SK-N-SH treated with all-trans-retinoic acid at 6 μM for 48 hours (cell line): ENCODE measurements at regions not wholly inside any gene's neighbourhood (a gene's known extent, or its start where the extent isn't known, plus 50 kb on each side); places are given as distances from the start of the nearest gene placed in this dataset.

Source experiments
- ARNTL ChIP-seq: fragments of 450-650 bp; formaldehyde crosslinking; IDR thresholded peaks from 2 replicates; pipeline ENCODE4 v1.5.0; 2020; ENCODE audit warnings: low read depth, mild to moderate bottlenecking, moderate library complexity, borderline replicate concordance
- PPARA ChIP-seq: fragments of 250-450 bp; sonication (Bioruptor Pico); IDR thresholded peaks from 2 replicates; pipeline ENCODE4 v1.5.0; 2020; ENCODE audit warnings: mild to moderate bottlenecking, borderline replicate concordance
- SNAI2 ChIP-seq: fragments of 250-450 bp; sonication (Bioruptor Pico); IDR thresholded peaks from 2 replicates; pipeline ENCODE4 v1.5.0; 2020; ENCODE audit warnings: mild to moderate bottlenecking, moderate library complexity
- ZFP3 ChIP-seq: fragments of 250-450 bp; sonication (Bioruptor Pico); IDR thresholded peaks from 2 replicates; pipeline ENCODE4 v1.5.0; 2020; ENCODE audit warnings: mild to moderate bottlenecking, moderate library complexity
- ZFP30 ChIP-seq: fragments of 450-650 bp; formaldehyde crosslinking; IDR thresholded peaks from 2 replicates; pipeline ENCODE4 v1.5.0; 2022; ENCODE audit warnings: mild to moderate bottlenecking, moderate library complexity
- ZNF70 ChIP-seq: fragments of 450-650 bp; formaldehyde crosslinking; IDR thresholded peaks from 2 replicates; pipeline ENCODE4 v1.5.0; 2020; ENCODE audit warnings: mild to moderate bottlenecking, moderate library complexity
- ZNF8 ChIP-seq: fragments of 450-650 bp; formaldehyde crosslinking; IDR thresholded peaks from 2 replicates; pipeline ENCODE4 v1.5.0; 2020; ENCODE audit warnings: mild to moderate bottlenecking, moderate library complexity
- TF ChIP-seq, protein P1 (sequence below): fragments of 250-450 bp; sonication (Bioruptor Pico); IDR thresholded peaks from 2 replicates; pipeline ENCODE4 v1.8.0; 2020; ENCODE audit warnings: mild to moderate bottlenecking, moderate library complexity, borderline replicate concordance
- TF ChIP-seq, protein P2 (sequence below): fragments of 250-450 bp; sonication (Bioruptor Pico); IDR thresholded peaks from 2 replicates; pipeline ENCODE4 v1.5.1; 2020; ENCODE audit warnings: low read depth, mild to moderate bottlenecking, moderate library complexity

DNA sequence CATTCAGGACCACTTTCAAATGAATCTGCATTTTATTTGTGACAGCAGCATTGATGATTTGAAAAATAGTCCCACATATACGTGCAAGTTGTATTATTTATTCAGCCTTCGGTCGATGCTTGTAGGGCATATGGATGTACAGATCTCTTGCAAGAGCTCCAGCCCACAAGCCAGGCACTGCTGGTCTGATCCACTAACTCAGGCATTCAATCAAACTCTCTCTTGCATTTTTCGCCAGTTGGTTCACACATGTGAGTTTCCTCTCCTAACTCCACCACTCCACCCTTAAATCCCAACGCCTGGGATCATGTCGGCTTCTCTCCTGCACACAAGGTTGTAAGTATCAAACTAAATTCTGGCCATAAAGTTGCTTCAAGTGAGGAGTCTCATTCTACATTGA lies 318.7 kb downstream of the CYP26B1 start:
- TF ChIP-seq ZNF70 (CRISPR knock-in tag) (no peak), ZFP3 (CRISPR knock-in tag) (no peak), ZFP30 (CRISPR knock-in tag) (no peak), SNAI2 (CRISPR knock-in tag) (no peak), ARNTL (CRISPR knock-in tag) (no peak), ZNF8 (CRISPR knock-in tag) (no peak), PPARA (no peak)
- TF ChIP-seq, protein P1, sequence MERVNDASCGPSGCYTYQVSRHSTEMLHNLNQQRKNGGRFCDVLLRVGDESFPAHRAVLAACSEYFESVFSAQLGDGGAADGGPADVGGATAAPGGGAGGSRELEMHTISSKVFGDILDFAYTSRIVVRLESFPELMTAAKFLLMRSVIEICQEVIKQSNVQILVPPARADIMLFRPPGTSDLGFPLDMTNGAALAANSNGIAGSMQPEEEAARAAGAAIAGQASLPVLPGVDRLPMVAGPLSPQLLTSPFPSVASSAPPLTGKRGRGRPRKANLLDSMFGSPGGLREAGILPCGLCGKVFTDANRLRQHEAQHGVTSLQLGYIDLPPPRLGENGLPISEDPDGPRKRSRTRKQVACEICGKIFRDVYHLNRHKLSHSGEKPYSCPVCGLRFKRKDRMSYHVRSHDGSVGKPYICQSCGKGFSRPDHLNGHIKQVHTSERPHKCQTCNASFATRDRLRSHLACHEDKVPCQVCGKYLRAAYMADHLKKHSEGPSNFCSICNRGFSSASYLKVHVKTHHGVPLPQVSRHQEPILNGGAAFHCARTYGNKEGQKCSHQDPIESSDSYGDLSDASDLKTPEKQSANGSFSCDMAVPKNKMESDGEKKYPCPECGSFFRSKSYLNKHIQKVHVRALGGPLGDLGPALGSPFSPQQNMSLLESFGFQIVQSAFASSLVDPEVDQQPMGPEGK (CRISPR knock-in tag) = no peak
- TF ChIP-seq, protein P2, sequence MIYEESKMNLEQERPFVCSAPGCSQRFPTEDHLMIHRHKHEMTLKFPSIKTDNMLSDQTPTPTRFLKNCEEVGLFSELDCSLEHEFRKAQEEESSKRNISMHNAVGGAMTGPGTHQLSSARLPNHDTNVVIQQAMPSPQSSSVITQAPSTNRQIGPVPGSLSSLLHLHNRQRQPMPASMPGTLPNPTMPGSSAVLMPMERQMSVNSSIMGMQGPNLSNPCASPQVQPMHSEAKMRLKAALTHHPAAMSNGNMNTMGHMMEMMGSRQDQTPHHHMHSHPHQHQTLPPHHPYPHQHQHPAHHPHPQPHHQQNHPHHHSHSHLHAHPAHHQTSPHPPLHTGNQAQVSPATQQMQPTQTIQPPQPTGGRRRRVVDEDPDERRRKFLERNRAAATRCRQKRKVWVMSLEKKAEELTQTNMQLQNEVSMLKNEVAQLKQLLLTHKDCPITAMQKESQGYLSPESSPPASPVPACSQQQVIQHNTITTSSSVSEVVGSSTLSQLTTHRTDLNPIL (CRISPR knock-in tag) = no peak
